Sciatic nerve (tissue), 2 donors: ENCODE measurements at regions not wholly inside any gene's neighbourhood (a gene's known extent, or its start where the extent isn't known, plus 50 kb on each side); places are given as distances from the start of the nearest gene placed in this dataset.

Source experiments
- ATAC-seq: fragments of 200-7000 bp; cut with Tn5 transposase; one replicate; pipeline ENCODE4 v1.9.1; 2020; ENCODE audit warnings: mild to moderate bottlenecking, moderate library complexity
- DNase-seq: peaks from one replicate; pipeline ENCODE4 v3.0.0-alpha.2; 2020; ENCODE audit warnings: low spot score
- intact Hi-C: fragments of 100-400 bp; cut with DNase I; formaldehyde crosslinking; loops from one replicate; pipeline ENCODE4 v1.14.2; 2022
- donor health status: DM: no; HTN: no; CAD: no.
- donor health status: DM: no; HTN: no; CAD: no.

DNA sequence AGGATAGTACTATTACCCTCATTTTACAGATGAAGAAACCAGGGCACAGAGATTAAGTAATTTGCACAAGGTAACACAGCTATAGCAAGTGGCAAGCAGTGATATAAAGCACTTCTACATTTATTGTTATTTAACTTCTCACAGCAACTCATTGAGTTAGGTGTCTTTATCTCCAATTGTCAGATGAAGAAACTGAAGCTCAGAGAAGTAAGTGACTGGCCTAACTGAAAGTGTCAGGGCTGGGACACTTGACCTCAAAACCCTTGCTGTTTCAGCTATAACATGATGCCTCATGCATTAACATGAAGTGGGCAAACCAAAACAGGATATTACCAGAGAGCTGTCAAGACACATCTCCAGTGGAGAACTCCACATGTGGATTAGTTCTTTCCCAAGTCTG is 65.8 kb upstream of the LEKR1 start:
- intact Hi-C loops: no loop called here
- DNase-seq: no peak

DNA sequence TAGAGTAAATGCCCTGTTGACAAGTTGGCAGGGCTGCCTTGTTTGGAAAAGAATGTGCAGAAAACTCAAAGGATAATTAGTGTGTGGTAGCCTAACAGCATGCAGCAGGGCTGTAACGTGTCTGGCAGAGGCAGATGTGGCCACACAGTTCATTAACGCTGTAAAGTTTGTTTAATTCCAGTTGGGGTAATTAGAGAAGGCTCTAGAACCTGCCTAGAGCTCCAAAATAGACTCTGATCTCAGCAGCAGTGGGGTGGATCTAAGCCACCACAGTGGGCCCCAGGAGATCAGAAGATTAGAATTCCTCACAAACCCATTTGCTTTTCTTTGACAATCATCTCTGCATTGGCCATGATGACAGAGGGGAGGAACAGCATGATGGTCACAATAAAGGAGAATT is 65.1 kb upstream of the LEKR1 start:
- intact Hi-C loops: no loop called here
- no peak for ATAC-seq
- no peak for DNase-seq

More for the DNA sequence above, 65.8 kb upstream of the LEKR1 start:
- ATAC-seq: no peak

- intact Hi-C loops: no loop called here
- ATAC-seq (no peak), DNase-seq (no peak)
Observed at GRCh38 chr3:156761713-156762451, 64.3 kb upstream of the LEKR1 start.

DNA sequence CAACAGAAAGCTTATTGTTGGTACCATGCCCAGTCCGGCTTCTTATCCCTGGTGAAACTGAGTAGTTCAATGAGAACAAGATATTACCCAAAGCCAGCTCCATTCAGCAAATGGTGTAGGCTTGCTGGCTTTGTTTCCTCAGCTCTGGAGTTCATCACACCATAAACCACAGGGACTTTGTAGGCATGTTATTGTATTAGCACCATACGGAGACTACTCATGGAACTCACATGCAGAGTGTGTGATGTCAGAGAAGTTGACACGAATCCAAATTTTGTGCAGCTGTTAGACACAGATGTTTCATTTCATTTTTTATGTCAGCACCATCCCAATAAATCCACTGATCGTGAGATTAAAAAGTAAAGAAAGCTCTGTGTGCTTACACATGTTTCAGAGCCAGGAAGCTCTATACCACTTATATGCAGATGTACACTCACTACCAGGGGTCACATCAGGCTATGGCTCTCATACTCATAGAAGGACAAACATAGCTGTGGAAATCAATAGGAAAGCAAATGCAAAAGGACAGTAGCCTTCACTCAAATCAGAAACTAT is 63.4 kb upstream of the LEKR1 start:
- intact Hi-C loops: no loop called here
- DNase-seq: no peak
- peak; percentile 41 for ATAC-seq

DNA sequence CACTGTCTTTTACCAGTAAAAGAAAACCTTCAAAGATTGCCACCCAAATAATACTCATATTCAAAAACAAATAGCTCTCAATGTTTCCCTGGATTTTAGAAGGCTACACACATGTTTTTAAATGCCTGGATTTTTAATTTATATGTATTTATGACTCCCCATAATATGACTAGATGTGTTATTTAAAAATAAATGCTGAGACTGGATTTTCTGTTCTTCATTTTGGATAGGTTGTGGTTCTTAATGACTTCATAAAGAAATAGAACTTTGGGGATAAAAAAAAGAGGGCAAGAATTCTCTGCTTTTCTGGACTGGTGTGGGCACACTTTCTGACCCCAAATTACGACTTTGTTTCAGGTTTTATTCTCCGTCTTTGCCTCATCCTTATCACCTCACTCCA is 62.8 kb upstream of the LEKR1 start:
- DNase-seq (no peak), ATAC-seq (no peak)
- intact Hi-C loops: no loop called here

DNA sequence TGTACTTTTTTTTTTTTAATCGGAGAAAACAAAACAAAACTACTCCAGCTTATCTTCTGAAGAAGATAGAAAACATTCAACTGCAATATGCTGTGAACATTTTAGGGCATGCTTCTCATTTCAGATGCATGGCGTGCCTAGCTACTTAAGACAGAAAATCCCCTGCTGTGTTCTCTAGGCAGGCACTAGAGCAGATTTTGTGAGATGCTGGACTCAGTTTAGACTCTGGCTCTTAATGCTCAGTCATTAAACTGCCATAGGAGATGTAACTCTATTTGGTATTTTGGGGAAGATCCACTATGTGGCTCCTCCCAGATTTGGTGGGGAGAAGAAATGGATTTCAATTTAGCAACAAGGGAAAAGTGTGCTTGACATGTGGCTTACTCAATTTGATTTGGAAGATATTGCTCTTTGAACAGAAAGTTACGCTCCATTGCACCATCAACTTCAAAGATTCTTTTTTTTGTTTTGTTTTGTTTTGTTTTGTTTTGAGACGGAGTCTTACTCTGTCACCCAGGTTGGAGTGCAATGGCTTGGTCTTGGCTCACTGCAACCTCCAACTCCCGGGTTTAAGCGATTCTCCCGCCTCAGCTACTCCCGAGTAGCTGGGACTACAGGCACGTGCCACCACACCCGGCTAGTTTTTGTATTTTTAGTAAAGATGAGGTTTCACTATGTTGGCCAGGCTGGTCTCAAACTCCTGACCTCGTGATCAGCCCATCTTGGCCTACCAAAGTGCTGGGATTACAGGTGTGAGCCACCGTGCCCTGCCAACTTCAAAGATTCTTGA is 62.0 kb upstream of the LEKR1 start:
- intact Hi-C loops: no loop called here
- DNase-seq (no peak), ATAC-seq (no peak)

GRCh38 chr3:156764751-156765150 is 61.4 kb upstream of the LEKR1 start:
- intact Hi-C loops: no loop called here
- ATAC-seq (no peak), DNase-seq (no peak)

- no peak for ATAC-seq
- intact Hi-C loops: no loop called here
Observed at GRCh38 chr3:156768390-156768789, 57.8 kb upstream of the LEKR1 start.

DNA sequence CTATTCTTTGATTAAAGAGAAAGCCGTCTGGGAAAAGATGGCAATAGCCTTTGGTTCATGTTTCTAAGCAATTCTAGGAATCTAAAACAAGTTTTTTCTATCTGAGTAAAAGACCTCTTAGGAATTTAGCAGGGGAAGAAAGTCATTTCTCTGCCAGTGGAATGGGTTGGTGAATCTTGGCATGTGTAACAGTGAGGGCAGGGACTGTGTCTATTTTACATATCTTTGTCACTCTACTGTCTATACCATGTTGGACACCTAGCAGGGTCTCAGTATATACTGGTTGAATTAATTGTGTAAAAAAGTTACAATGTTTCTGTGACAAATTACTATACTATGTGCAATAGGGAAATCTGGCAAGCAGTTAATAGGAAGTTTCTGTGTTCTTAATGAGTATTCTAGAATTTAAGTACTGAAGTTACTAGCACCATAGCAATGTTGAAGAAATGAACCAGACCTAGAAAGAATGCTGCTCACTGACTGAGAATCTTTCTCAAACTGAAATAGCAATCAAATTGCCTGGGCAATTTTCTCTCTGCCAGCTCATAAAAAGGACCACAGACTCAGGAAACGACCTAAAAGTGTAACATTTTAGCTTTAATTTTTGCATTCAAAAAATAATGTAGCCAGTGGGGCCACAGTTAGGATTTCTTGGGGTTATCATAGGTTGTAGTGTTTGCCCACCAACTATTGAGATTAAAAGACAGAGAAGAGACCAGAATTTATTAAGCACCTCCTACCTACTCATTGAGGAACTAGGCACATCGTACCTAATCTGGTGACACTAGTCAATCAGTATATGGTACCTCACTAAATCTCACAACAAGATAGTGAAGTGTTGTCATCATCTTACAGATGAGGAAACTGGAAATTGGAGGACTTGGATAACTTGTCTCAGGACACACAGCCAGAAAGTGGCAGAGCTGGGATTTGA is 56.2 kb upstream of the LEKR1 start:
- DNase-seq: no peak
- intact Hi-C loops: no loop called here
- no peak for ATAC-seq

More at GRCh38 chr3:156768390-156768789, 57.8 kb upstream of the LEKR1 start:
- no peak for DNase-seq

DNA sequence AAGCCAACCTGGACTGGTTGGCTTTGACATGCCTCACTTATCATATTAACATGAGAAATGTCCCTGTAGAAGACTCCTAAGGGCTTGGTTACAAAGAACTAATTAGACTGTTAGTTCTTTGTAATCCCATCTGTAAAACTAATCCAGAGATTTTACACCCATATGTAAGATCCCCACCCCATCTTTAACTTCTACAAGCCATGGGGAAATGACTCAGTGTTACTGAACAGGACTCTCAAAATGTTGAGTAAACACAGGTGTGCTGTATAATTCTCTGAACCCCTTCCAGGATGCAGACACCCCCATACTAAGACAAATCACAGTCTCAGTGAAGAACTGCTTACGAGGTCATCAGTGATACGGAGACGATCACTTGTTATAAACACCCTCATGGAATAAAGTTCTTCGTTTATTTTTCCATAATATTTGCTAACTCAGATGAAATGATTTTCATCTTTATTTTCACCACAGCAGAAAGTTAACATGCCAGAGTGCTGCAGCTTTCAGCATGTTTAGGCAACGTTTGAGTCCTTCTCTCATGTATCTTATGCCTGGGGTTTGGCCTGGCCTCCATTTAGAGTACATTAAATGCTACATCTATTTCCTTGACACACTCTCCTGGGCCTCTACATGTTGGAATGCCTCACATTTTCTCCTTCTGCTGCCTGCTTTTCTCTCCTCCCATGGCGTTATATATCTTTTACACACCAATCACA is 55.3 kb upstream of the LEKR1 start:
- intact Hi-C loops: no loop called here
- ATAC-seq (no peak), DNase-seq (no peak)

DNA sequence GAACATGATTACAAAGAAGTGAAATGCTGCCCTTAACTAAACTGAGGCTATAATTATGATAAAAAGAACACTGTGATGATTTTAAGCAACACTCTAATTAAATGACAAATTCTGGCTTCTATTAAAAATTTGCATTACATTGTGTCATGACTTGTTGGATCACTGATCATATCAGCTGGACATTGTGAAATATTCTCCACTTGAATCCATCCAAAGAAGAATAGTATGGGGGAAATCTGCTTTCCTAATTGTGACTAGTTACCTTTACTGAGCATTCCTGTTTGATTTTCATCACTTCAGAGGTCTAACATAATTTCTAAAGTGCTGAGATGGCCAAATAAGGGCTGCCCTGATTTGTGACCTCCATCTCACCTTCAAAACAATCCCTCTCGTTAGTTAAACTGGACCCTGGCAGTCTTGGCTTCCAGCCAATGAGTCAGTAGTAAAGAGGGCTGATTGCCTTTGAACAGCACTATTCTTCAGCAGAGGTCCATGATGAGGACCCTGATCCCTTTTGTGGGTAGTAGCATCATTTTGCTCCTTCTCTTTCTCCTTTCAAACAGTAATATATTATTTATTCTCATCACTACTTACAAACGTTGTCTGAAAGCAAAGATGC is 53.5 kb upstream of the LEKR1 start:
- intact Hi-C loops: no loop called here
- ATAC-seq (no peak), DNase-seq (no peak)

DNA sequence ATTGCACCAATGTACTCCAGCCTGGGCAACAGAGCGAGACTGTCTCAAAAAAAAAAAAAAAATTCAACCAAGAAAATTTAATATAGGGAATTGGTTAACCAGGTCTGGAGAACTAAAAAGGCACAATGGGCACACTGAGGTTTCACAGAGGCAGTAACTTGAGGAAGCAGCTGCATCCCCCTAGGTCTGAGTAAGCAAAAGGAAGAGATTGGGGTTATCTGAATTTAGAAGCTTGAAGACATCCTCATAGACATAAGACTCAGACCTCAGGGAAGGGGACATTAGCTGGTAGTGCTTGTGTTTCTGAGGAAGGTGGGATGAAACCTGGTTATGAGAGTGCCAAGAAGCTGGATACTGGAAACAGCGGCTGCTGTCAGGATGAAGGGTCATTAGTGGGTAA is 50.1 kb upstream of the LEKR1 start:
- DNase-seq: no peak
- intact Hi-C loops: no loop called here

More for the DNA sequence above, 50.1 kb upstream of the LEKR1 start:
- ATAC-seq: no peak
